KOPT-K1 (cell line): ENCODE measurements at regions not wholly inside any gene's neighbourhood (a gene's known extent, or its start where the extent isn't known, plus 50 kb on each side); places are given as distances from the start of the nearest gene placed in this dataset.

Source experiments
- H3K27ac ChIP-seq: fragments of 200-600 bp; sonication (generic); 2 replicates; pipeline ENCODE4 v1.5.1; 2016; ENCODE audit warnings: antibody characterized with exemption, mild to moderate bottlenecking, low read depth, low read length; ENCODE audit not compliant: poor library complexity, severe bottlenecking
- H3K36me3 ChIP-seq: fragments of 200-600 bp; sonication (generic); 2 replicates; pipeline ENCODE4 v1.5.1; 2017; ENCODE audit warnings: antibody characterized with exemption, mild to moderate bottlenecking, low read length, moderate library complexity; ENCODE audit not compliant: insufficient read depth
- H3K9me3 ChIP-seq: fragments of 200-600 bp; sonication (generic); 2 replicates; pipeline ENCODE4 v1.5.1; 2017; ENCODE audit warnings: antibody characterized with exemption, low read length, mild to moderate bottlenecking; ENCODE audit not compliant: insufficient read depth, poor library complexity, severe bottlenecking

GRCh38 chr4:3818371-3818770, 52.2 kb downstream of the ADRA2C start:
- no peak overlapping the region for H3K27ac ChIP-seq
- H3K9me3 ChIP-seq, result no peaks in the 10 kb centered on the region
- no peaks in the 10 kb centered on the region for H3K36me3 ChIP-seq

DNA sequence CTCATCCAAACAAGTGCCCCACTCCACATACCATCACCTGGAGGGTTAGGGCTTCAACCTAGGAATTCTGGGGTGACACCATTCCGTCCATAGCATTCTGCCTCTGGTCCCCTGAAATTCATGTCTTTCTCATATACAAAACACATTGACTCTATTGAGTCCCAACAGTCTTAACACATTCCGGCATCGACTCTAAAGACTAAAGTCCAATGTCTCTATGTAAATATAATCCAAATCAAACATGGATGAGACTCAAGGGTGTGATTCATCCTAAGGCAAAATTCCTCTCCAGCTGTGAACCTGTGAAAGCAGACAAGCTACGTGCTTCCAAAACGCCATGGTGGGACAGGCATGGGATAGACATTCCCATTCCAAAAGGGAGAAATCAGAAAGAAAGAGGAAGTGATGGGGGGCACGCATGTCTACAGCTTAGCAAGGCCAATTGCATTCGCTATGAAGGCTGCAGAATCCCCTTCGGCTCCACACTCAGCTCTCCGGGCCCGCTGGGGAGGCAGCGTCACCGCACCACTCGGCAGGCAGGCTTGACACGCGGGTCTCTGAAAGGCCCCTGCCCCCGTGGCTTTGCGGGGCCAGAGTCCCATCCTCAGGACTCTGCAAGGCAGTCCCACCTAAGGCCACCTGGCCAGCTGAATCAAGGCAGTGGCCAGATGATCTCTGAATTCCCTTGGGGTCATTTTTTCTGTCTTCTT, 53.2 kb downstream of the ADRA2C start:
- Histone ChIP-seq H3K36me3 (no peaks in the 10 kb centered on the region), H3K27ac (no peak overlapping the region), H3K9me3 (no peaks in the 10 kb centered on the region)

DNA sequence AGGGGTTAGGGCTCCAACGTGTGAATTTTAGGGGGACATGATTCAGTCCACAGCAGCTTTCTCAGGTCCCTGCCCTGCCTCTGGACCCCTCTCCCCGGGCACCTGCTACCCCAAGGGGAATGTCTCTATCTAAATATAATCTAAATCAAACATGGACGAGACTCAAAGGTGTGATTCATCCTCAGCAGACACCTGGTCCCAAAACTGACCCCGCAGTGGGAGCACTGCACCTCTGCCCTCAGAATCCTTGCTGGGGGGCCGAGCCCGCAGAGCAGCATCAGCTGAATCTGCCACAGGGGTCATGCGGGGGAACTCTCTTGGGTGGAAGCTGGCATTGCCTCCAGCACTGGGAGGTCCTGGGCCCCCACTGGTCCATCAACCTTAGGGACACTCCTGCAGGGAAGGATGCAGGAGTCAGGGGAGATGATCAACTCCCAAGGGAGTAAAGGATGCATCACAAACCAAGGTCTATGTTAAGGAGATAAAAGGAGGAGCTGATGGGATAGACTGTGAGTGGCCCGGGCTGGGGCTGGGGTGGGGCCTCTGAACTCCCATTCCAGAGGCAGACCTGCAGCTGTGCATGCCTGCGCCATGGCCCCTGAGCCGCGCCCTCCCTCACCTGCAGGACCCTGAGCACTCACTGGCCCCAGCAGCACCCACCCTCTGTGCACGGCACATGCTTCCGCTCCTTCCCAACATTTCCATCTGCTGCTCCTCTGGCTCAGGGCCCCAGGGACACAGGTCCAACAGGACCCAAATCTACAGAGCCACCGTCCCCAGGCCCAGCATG, 54.0 kb downstream of the ADRA2C start:
- Histone ChIP-seq H3K9me3 (no peaks in the 10 kb centered on the region), H3K27ac (no peak overlapping the region), H3K36me3 (no peaks in the 10 kb centered on the region)

DNA sequence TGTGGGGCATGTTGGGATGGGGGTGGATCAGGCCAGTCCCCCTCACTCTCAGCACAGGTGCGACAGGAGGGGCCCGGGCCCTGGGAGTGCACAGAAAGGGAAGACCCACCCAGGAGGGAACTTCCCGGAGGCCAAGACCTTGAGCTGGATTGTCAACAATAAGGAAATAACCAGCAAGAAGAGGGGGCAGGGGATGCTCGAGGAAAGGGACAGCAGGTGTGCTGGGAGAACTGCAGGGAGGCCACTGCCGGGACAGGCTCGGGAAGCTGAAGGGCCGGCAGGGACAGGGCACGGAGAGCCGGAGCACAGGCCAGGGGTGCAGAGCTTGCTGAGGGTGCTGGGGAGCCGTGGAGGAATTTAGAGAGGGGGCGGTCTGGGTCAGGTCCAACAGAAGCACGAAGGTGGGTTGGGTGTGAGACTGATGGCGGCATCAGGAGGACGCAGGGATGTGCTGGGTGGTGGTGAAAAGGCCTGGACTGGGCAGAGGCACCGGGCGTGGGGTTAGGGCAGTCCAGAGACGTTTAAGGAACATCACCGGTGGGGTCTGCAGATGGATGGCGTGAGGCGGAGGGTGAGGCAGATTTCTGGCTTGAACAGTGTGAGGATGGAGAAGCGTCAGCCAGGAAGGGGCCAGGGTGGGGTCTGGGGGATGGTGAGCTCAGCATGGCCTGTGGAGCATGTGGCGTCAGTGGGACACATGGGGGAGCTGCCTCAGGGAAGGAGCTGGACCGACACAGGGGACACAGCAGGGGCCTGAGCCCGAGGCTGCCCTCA, 54.8 kb downstream of the ADRA2C start:
- no peak overlapping the region for H3K27ac ChIP-seq
- H3K36me3 ChIP-seq, result no peaks in the 10 kb centered on the region
- H3K9me3 ChIP-seq, result no peaks in the 10 kb centered on the region

DNA sequence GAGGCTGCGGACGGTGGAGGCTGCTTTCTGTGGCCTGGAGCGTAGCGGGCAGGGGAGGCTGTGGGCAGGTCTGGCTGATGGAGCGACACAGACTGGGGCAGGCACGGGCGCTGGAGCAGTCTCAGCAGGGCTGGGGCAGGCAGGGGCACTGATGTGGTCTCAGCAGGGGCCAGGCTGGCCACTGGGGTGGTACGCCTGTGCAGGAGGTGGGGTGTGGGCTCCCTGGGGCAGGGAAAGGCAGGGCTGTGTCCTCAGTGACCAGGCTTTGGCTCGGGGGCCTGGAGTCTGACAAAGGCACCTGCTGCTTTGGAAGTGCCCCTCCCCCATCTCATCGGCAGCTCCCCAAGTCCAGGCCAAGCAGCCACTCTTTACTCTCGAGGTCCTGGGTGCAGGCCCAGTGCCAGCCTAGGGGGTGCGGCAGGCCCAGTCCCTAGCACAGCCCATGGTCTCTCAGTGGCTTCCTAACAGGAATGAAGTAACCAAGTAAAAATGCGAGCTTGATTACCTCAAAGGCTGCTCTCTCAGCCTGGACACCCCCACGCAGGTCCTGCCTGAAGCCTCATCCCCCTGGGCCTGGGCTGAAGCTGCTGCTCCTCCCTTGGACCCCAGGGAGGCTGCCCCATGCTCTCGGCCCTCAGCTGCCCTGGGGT, 55.5 kb downstream of the ADRA2C start:
- Histone ChIP-seq H3K36me3 (no peaks in the 10 kb centered on the region), H3K27ac (no peak overlapping the region), H3K9me3 (no peaks in the 10 kb centered on the region)

DNA sequence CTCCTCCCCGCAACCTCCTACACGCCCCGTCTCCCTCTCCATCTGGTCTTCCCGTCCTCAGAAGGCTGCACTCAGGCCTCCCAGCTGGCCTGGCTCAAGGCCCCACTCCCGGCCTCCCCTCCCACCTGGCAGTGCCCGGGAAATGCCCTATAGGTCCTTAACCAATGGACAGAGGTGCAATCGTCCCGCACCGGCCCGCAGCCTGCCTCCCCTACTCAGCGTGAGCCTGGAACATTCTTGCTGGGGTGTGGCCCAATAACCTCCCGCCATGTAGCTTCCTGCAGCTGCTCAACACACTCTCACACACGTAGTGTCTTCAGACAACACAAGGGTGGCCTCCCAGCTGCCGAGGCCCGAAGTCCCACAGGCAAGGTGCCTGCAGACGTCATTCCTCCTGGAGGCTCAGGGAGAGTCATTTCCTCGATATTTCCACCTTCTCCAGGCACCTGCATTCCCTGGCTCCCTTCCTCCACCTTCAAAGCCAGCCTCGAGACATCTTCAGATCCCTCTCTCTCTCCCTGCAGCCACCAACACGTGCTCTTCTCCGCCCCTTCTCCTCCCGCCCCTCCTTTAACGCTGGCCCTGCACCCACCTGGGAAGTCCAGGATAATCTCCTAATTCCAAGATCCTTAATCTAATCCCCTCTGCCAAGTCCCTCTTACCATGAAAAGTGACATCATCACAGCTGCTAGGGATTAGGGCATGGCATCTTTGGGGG, 56.2 kb downstream of the ADRA2C start:
- no peaks in the 10 kb centered on the region for H3K9me3 ChIP-seq
- H3K27ac ChIP-seq, result no peak overlapping the region
- H3K36me3 ChIP-seq, result no peaks in the 10 kb centered on the region

GRCh38 chr4:3823496-3824341, 57.5 kb downstream of the ADRA2C start:
- Histone ChIP-seq H3K27ac (no peak overlapping the region), H3K36me3 (no peaks in the 10 kb centered on the region), H3K9me3 (no peaks in the 10 kb centered on the region)

DNA sequence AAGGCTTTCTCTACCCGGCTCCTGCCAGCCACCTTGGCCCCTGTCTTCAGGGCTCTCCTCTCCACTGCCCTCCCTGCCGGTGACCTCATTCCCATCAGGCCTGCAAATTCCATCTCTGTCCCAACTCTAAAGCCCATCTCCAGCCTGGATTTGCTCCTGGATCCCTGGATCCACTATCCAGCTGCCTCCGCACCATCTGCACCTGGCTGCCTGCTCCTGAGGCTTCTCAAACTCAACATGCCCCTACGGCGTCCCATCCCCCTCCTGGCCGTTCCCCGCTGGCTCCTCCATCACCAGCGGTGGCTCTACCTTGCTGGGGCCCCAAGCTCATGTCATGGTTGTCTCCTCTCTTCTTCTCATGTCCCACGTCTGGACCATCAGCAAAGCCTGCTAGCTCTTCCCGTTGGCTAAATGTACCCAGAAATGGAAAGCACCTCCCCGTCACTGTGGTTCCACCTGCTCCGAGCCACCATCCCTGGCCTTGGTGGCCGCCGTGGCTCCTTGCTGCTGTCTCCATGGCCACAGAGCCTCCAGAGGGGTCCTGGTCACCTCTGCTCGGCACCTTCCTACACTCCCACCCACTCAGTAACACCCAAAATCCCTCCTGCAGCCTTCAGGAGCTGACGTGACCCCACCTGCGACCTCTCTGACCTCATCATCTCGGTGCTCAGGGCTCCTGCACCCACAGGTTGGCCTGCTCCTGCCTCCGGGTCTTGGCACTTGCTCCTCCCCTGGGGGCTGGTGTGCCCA, 58.5 kb downstream of the ADRA2C start:
- Histone ChIP-seq H3K27ac (no peak overlapping the region), H3K9me3 (no peaks in the 10 kb centered on the region), H3K36me3 (no peaks in the 10 kb centered on the region)

- H3K27ac ChIP-seq, result no peak overlapping the region
- H3K9me3 ChIP-seq, result no peaks in the 10 kb centered on the region
- H3K36me3 ChIP-seq, result no peaks in the 10 kb centered on the region
These were observed 59.3 kb downstream of the ADRA2C start for GRCh38 chr4:3825530-3825929.

DNA sequence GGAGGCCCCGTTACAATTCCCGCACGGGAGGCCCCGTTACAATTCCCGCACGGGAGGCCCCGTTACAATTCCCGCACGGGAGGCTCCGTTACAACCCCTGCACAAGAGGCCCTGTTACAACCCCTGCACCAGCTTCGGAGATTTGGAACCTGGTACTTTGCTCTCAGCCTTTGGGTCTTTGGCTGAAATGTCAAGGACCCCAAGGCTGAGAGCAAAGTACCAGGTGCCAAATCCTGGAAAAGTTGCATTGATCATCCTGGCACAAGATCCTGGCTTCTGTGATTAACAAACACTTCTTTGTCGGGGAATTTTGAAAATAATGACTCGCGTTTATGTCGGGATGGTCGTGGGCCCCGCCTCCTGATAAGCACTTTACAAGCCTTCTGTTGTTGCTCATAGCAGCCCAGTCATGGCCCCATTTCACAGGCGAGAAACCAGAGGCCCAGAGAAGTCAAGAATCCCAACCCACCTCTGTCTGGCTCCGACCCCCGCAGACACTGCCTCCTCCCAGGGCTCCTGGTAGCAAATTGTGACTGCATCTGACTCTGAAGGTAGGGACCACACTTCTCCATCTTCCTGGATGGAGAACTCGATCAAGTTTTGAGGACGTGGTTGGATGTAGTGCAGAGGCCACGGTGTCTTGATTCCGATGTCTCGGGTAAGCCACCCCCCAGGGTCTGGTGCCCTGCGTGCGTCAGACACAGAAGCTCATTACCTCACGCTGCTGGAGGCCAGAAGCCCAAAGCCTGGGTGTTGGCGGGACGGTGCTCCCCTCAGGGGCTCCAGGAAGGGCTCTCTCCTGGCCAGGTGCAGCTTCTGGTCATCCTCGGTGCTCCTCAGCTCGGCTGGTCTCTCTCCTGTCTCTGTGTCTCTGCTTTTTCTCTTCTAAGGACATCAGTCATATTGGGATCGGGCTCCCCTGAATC, 60.3 kb downstream of the ADRA2C start:
- Histone ChIP-seq H3K9me3 (no peaks in the 10 kb centered on the region), H3K36me3 (no peaks in the 10 kb centered on the region), H3K27ac (no peak overlapping the region)

DNA sequence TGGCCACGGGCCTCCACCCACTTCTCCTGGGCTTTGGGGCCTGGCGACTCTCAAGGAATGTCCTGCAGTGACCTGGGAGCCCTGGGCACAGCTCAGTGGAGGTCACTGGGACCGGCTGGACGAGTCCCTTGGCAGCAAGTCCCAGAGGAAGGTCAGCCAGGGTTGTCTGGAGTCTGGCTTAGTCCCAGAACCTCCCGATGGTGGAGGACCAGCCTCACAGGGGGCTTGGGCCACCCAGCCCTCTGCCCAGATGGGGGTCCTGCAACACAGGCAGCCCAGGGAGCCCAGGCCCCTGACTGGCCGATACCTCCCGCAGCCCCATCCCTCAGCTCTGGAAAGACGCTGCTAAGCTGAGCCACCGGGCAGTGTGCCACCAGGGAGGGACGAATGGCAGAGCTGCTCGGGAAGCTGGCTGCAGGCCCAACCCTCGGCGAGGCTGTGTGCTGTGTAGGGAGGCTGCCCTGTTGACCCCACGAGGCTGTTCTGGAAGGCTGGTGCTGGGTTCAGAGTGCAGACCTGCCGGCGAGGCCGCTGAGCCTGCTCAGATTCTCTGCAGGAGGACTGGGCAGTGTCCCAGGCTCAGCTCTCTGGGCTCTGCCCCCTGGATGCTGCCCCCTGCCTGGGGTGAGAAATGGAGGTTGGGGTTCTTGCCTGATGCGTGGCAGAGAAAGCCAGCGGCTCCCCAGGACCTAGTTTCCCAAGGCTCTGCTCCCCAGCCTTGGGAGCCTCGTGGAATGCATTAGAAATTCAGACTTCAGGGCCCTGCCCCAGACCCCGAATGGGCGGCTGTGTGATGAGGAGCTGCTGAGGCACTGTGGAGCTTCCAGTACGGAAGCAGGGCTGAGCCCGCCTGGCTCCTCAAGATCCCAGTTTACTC, 61.7 kb downstream of the ADRA2C start:
- no peaks in the 10 kb centered on the region for H3K36me3 ChIP-seq
- no peak overlapping the region for H3K27ac ChIP-seq
- H3K9me3 ChIP-seq, result no peaks in the 10 kb centered on the region

GRCh38 chr4:3828546-3828945, 62.4 kb downstream of the ADRA2C start:
- H3K27ac ChIP-seq, result no peak overlapping the region
- no peaks in the 10 kb centered on the region for H3K36me3 ChIP-seq

More at GRCh38 chr4:3828546-3828945, 62.4 kb downstream of the ADRA2C start:
- H3K9me3 ChIP-seq, result no peaks in the 10 kb centered on the region
